ENCODE measurements at regions not wholly inside any gene's neighbourhood (a gene's known extent, or its start where the extent isn't known, plus 50 kb on each side); places are given as distances from the start of the nearest gene placed in this dataset.

GRCh38 chrX:122504026-122504425, 680.1 kb upstream of the GRIA3 start:
- BruUV-seq (replicated peaks), result no TSS peak
- no peaks in the 10 kb centered on the region for H3K27me3 Mint-ChIP-seq (ENCODE audit: insufficient read depth, unreplicated experiment)
- Histone ChIP-seq H3K9me3 (no peaks in the 10 kb centered on the region), H3K36me3 (ENCODE audit: control insufficient read depth, insufficient read depth, low read length) (no peaks in the 10 kb centered on the region), H3K4me1 (no peaks in the 10 kb centered on the region), H3K4me3 (ENCODE audit: low read depth, low read length) (no peak overlapping the region), H3K27me3 (replicated peaks; ENCODE audit: control insufficient read depth, insufficient read depth, low read length) (no peaks in the 10 kb centered on the region)
- ChIA-PET POLR2A (no interaction called here), CTCF (no interaction called here)
- no peak overlapping the region for H3K4me3 Mint-ChIP-seq (ENCODE audit: unreplicated experiment)
- H3K27ac Mint-ChIP-seq (ENCODE audit: unreplicated experiment), result no peak overlapping the region
- no peaks in the 10 kb centered on the region for H3K4me1 Mint-ChIP-seq (ENCODE audit: low read depth, unreplicated experiment)
- DNase-seq, result no peak
- intact Hi-C loops (cut with micrococcal nuclease; ENCODE audit: unreplicated experiment), result no loop called here
- H3K9me3 Mint-ChIP-seq (ENCODE audit: unreplicated experiment), result no peaks in the 10 kb centered on the region
- no peaks in the 10 kb centered on the region for H3K36me3 Mint-ChIP-seq (ENCODE audit: insufficient read depth, unreplicated experiment)
- TF ChIP-seq CTCF (IDR thresholded peaks at IDR 0.05; ENCODE audit: insufficient read depth in 1 of 2, low read depth in 1 of 2, low read length in 1 of 2, severe bottlenecking in 1 of 2, unreplicated experiment in 1 of 2), result no peak

- Histone ChIP-seq H3K27me3 (replicated peaks; ENCODE audit: control insufficient read depth, insufficient read depth, low read length) (no peaks in the 10 kb centered on the region), H3K9me3 (no peaks in the 10 kb centered on the region), H3K4me3 (ENCODE audit: low read depth, low read length) (no peak overlapping the region), H3K36me3 (ENCODE audit: control insufficient read depth, insufficient read depth, low read length) (no peaks in the 10 kb centered on the region), H3K4me1 (no peaks in the 10 kb centered on the region)
- CTCF ChIA-PET, result no interaction called here
- TF ChIP-seq CTCF (IDR thresholded peaks at IDR 0.05; ENCODE audit: insufficient read depth in 1 of 2, low read depth in 1 of 2, low read length in 1 of 2, severe bottlenecking in 1 of 2, unreplicated experiment in 1 of 2), result no peak
- Mint-ChIP-seq H3K27ac (ENCODE audit: unreplicated experiment) (no peak overlapping the region), H3K36me3 (ENCODE audit: insufficient read depth, unreplicated experiment) (no peaks in the 10 kb centered on the region), H3K9me3 (ENCODE audit: unreplicated experiment) (no peaks in the 10 kb centered on the region), H3K4me3 (ENCODE audit: unreplicated experiment) (no peak overlapping the region), H3K27me3 (ENCODE audit: insufficient read depth, unreplicated experiment) (no peaks in the 10 kb centered on the region), H3K4me1 (ENCODE audit: low read depth, unreplicated experiment) (no peaks in the 10 kb centered on the region)
- intact Hi-C loops (cut with micrococcal nuclease; ENCODE audit: unreplicated experiment), result no loop called here
- POLR2A ChIA-PET, result no interaction called here
- no peak for DNase-seq
- BruUV-seq (replicated peaks), result no TSS peak
Measured at GRCh38 chrX:122512561-122513072, 671.5 kb upstream of the GRIA3 start.

GRCh38 chrX:122517786-122518185, 666.3 kb upstream of the GRIA3 start:
- intact Hi-C loops (cut with micrococcal nuclease; ENCODE audit: unreplicated experiment), result no loop called here
- ChIA-PET POLR2A (no interaction called here), CTCF (no interaction called here)
- no peaks in the 10 kb centered on the region for H3K4me1 Mint-ChIP-seq (ENCODE audit: low read depth, unreplicated experiment)
- no TSS peak for BruUV-seq (replicated peaks)
- H3K9me3 ChIP-seq, result no peaks in the 10 kb centered on the region
- H3K27me3 ChIP-seq (replicated peaks; ENCODE audit: control insufficient read depth, insufficient read depth, low read length), result no peaks in the 10 kb centered on the region
- no peaks in the 10 kb centered on the region for H3K27me3 Mint-ChIP-seq (ENCODE audit: insufficient read depth, unreplicated experiment)
- no peak overlapping the region for H3K4me3 Mint-ChIP-seq (ENCODE audit: unreplicated experiment)
- H3K36me3 Mint-ChIP-seq (ENCODE audit: insufficient read depth, unreplicated experiment), result no peaks in the 10 kb centered on the region
- no peak overlapping the region for H3K27ac Mint-ChIP-seq (ENCODE audit: unreplicated experiment)
- H3K36me3 ChIP-seq (ENCODE audit: control insufficient read depth, insufficient read depth, low read length), result no peaks in the 10 kb centered on the region
- H3K4me3 ChIP-seq (ENCODE audit: low read depth, low read length), result no peak overlapping the region
- H3K4me1 ChIP-seq, result no peaks in the 10 kb centered on the region
- no peak for DNase-seq
- TF ChIP-seq CTCF (IDR thresholded peaks at IDR 0.05; ENCODE audit: insufficient read depth in 1 of 2, low read depth in 1 of 2, low read length in 1 of 2, severe bottlenecking in 1 of 2, unreplicated experiment in 1 of 2), result no peak
- H3K9me3 Mint-ChIP-seq (ENCODE audit: unreplicated experiment), result no peaks in the 10 kb centered on the region

Data from Caco-2 (cell line).